GM12892 (cell line): ENCODE measurements at regions not wholly inside any gene's neighbourhood (a gene's known extent, or its start where the extent isn't known, plus 50 kb on each side); places are given as distances from the start of the nearest gene placed in this dataset.

Source experiments
- POLR2A ChIP-seq: IDR thresholded peaks from 2 replicates; pipeline ENCODE4 v1.6.1; 2011; ENCODE audit warnings: low read depth, low read length, control low read depth
- POLR2AphosphoS5 ChIP-seq: IDR thresholded peaks from 2 replicates; pipeline ENCODE4 v1.6.1; 2011; ENCODE audit warnings: low read depth, low read length, control low read depth
- TAF1 ChIP-seq: IDR thresholded peaks from 2 replicates; pipeline ENCODE4 v1.6.1; 2011; ENCODE audit warnings: low read depth, mild to moderate bottlenecking, control low read depth, low read length, borderline replicate concordance

DNA sequence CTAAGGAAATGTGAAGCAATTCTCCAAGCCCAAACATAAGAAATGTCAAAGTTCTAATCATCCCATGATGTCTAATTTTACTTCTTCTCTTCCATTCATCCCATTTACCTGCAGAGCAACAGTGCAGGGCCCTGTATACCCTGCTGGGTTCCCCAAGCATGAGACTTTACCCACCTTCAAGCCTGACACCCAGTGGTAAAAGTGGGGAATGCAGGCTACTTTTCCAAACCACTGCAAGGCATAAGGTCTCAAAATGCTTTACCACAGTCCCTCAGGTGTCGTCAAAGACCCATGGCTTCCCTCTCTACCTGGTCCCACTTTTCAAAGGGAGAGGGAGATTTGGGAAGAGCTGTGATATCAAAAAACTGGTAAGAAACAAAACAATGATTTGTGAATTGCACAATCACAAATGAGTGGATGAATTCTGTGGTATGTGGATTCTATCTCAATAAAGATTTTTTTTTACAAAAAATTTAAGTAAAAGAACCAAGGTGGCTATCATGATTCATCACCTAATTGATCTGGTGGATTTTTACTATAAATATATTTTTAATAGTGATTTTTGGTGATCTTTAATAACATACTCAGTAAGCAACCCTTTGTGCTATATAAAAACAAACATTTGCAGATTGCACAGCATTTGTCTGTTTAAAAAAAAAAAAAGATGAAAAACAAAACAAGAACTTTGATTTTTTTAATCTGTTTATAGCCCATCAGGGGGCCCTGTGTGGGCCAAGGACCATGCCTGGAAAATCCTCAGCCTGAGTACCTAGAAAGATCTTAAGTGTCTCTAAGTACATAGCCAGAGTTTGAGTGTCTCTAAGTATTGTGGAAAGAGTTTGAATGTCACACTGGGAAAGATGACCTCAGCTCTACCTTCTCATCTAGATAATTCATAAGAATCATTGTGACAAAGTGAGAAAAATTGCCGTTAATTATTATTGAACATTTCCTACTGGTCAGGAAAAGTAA is 73.1 kb upstream of the GJB5 start:
- TF ChIP-seq TAF1 (no peak), POLR2A (no peak), POLR2AphosphoS5 (no peak)
